H1 (cell line): ENCODE measurements at regions not wholly inside any gene's neighbourhood (a gene's known extent, or its start where the extent isn't known, plus 50 kb on each side); places are given as distances from the start of the nearest gene placed in this dataset.

Source experiments
- CTCF ChIA-PET: fragments of 300-600 bp; sonication (Branson Sonifier 250); formaldehyde crosslinking; loops from one replicate; lab custom pipeline; 2021; ENCODE audit not compliant: partially characterized antibody; lab: Charles Lee
- POLR2A ChIA-PET: fragments of 300-600 bp; sonication (Branson Sonifier 250); formaldehyde crosslinking; loops from one replicate; lab custom pipeline; 2021; ENCODE audit warnings: inconsistent platforms; ENCODE audit not compliant: partially characterized antibody; lab: Charles Lee
- DNase-seq, 2 experiments: peaks; one replicate each; pipeline versions ENCODE4 v3.0.0 to v3.0.0-alpha.2; 2010 to 2022; ENCODE audit warnings: low spot score in 2 of 2, low read depth in 1 of 2, mixed read lengths in 1 of 2
- FAIRE-seq: peaks from 2 replicates; lab custom pipeline; 2011; peaks lifted over from hg19 to GRCh38; lab: Jason Lieb, UNC
- H2AFZ ChIP-seq: 2 replicates; pipeline ENCODE4 v1.8.1; 2012; ENCODE audit warnings: low read length, inconsistent platforms
- H2AK5ac ChIP-seq: 2 replicates; pipeline ENCODE4 v1.6.1; 2013; ENCODE audit warnings: low read depth, low read length
- H2BK120ac ChIP-seq: replicated peaks from 2 replicates; pipeline ENCODE3; 2013; ENCODE audit warnings: low read depth, low read length, inconsistent platforms
- H2BK12ac ChIP-seq: 2 replicates; pipeline ENCODE4 v1.6.1; 2013; ENCODE audit warnings: low read depth, low read length
- H2BK15ac ChIP-seq: 2 replicates; pipeline ENCODE4 v1.6.1; 2013; ENCODE audit warnings: low read length
- H2BK20ac ChIP-seq: 2 replicates; pipeline ENCODE4 v1.6.1; 2013; ENCODE audit warnings: low read length
- H2BK5ac ChIP-seq: 2 replicates; pipeline ENCODE4 v1.6.1; 2013; ENCODE audit warnings: low read depth, low read length
- H3K14ac ChIP-seq: 2 replicates; pipeline ENCODE4 v1.6.1; 2013; ENCODE audit warnings: inconsistent platforms; ENCODE audit not compliant: insufficient read length
- H3K18ac ChIP-seq: 2 replicates; pipeline ENCODE4 v1.6.1; 2013; ENCODE audit warnings: low read length; ENCODE audit errors: extremely low read depth
- H3K23ac ChIP-seq: 2 replicates; pipeline ENCODE4 v1.6.1; 2013; ENCODE audit warnings: inconsistent platforms; ENCODE audit not compliant: insufficient read length
- H3K23me2 ChIP-seq: 2 replicates; pipeline ENCODE4 v1.6.1; 2013; ENCODE audit warnings: low read depth, low read length
- H3K27ac ChIP-seq: 2 replicates; pipeline ENCODE4 v1.6.1; 2011; ENCODE audit warnings: low read depth, low read length, inconsistent platforms
- H3K27me3 ChIP-seq, 4 experiments: replicated peaks in 1 of 4; 1 replicate in 1 of 4; 2 replicates in 3 of 4; pipeline versions ENCODE4 v1.6.1 to v1.8.1; 2011 to 2013; ENCODE audit warnings: low read length in 3 of 4, mild to moderate bottlenecking in 3 of 4, inconsistent platforms in 2 of 4, mixed read lengths in 2 of 4, moderate library complexity in 1 of 4; ENCODE audit not compliant: control insufficient read depth in 3 of 4, insufficient read depth in 3 of 4; ENCODE audit errors: extremely low read depth in 1 of 4
- H3K36me3 ChIP-seq, 4 experiments: 2 replicates each; pipeline versions ENCODE4 v1.6.1 to v1.8.1; 2011 to 2013; ENCODE audit warnings: mild to moderate bottlenecking in 4 of 4, low read length in 3 of 4, moderate library complexity in 2 of 4, control low read depth in 1 of 4, inconsistent platforms in 1 of 4; ENCODE audit not compliant: insufficient read depth in 4 of 4, control insufficient read depth in 2 of 4
- H3K4ac ChIP-seq: replicated peaks from 2 replicates; pipeline ENCODE3; 2013; ENCODE audit warnings: low read length, low read depth, mixed read lengths, inconsistent platforms; ENCODE audit not compliant: insufficient read length
- H3K4me1 ChIP-seq, 4 experiments: replicated peaks in 1 of 4; 1 replicate in 1 of 4; 2 replicates in 3 of 4; pipeline versions ENCODE4 v1.6.1 to v1.8.1; 2011 to 2013; ENCODE audit warnings: low read length in 3 of 4, inconsistent platforms in 2 of 4, mixed read lengths in 1 of 4; ENCODE audit not compliant: insufficient read depth in 4 of 4, control insufficient read depth in 3 of 4
- H3K4me2 ChIP-seq, 2 experiments: 2 replicates each; pipeline versions ENCODE4 v1.6.1 to v1.8.1; 2011 to 2013; ENCODE audit warnings: low read depth in 2 of 2, low read length in 2 of 2, control low read depth in 1 of 2, inconsistent platforms in 1 of 2, mild to moderate bottlenecking in 1 of 2; ENCODE audit not compliant: insufficient read depth in 1 of 2
- H3K4me3 ChIP-seq, 4 experiments: fragments of 200-600, 300-600 bp in 1 of 4; sonication (generic), shearing (Covaris generic), sonication (Bioruptor Twin) in 1 of 4; 2 replicates each; pipeline versions ENCODE4 v1.5.1 to v1.8.1; 2011 to 2016; ENCODE audit warnings: low read length in 4 of 4, low read depth in 3 of 4, control low read depth in 2 of 4, inconsistent platforms in 2 of 4, mild to moderate bottlenecking in 2 of 4, mixed read lengths in 1 of 4, moderate library complexity in 1 of 4; ENCODE audit not compliant: insufficient read depth in 2 of 4; ENCODE audit errors: extremely low read depth in 1 of 4
- H3K56ac ChIP-seq: replicated peaks from 2 replicates; pipeline ENCODE3; 2013; ENCODE audit warnings: low read depth, mild to moderate bottlenecking, mixed read lengths, low read length, inconsistent platforms; ENCODE audit not compliant: insufficient read length
- H3K79me1 ChIP-seq: 2 replicates; pipeline ENCODE4 v1.6.1; 2013; ENCODE audit warnings: low read depth, low read length, control low read depth
- H3K79me2 ChIP-seq, 2 experiments: 2 replicates each; pipeline versions ENCODE4 v1.6.1 to v1.8.1; 2012 to 2013; ENCODE audit warnings: low read length in 2 of 2, mild to moderate bottlenecking in 2 of 2, inconsistent platforms in 1 of 2; ENCODE audit not compliant: insufficient read depth in 2 of 2, control insufficient read depth in 1 of 2
- H3K9ac ChIP-seq, 4 experiments: replicated peaks in 1 of 4; 1 replicate in 1 of 4; 2 replicates in 3 of 4; pipeline versions ENCODE4 v1.6.1 to v1.8.1; 2011 to 2013; ENCODE audit warnings: low read depth in 3 of 4, low read length in 3 of 4, control low read depth in 2 of 4, mild to moderate bottlenecking in 2 of 4, moderate library complexity in 2 of 4, inconsistent platforms in 1 of 4; ENCODE audit errors: extremely low read depth in 1 of 4
- H3K9me3 ChIP-seq, 2 experiments: 2 replicates each; pipeline versions ENCODE4 v1.6.1 to v1.8.1; 2012 to 2013; ENCODE audit warnings: mild to moderate bottlenecking in 2 of 2, moderate library complexity in 2 of 2, control low read depth in 1 of 2, inconsistent platforms in 1 of 2, low read depth in 1 of 2, low read length in 1 of 2, mixed read lengths in 1 of 2; ENCODE audit not compliant: insufficient read depth in 2 of 2
- H4K20me1 ChIP-seq, 2 experiments: replicated peaks in 1 of 2; 2 replicates each; pipeline versions ENCODE3 to v1.8.1; 2011 to 2013; ENCODE audit warnings: inconsistent platforms in 2 of 2, low read length in 2 of 2, mild to moderate bottlenecking in 1 of 2; ENCODE audit not compliant: insufficient read depth in 2 of 2, control insufficient read depth in 1 of 2
- H4K5ac ChIP-seq: 2 replicates; pipeline ENCODE4 v1.6.1; 2013; ENCODE audit warnings: low read length, low read depth, mixed read lengths, inconsistent platforms; ENCODE audit not compliant: insufficient read length
- H4K8ac ChIP-seq: 2 replicates; pipeline ENCODE4 v1.8.0; 2013; ENCODE audit warnings: mild to moderate bottlenecking, moderate library complexity, low read length, inconsistent platforms; ENCODE audit not compliant: insufficient read depth; ENCODE audit errors: extremely low read depth
- H4K91ac ChIP-seq: replicated peaks from 2 replicates; pipeline ENCODE3; 2013; ENCODE audit warnings: low read length, mixed read lengths, inconsistent platforms; ENCODE audit not compliant: insufficient read length
- POLR2AphosphoS5 ChIP-seq: IDR thresholded peaks from 2 replicates; pipeline ENCODE4 v1.6.1; 2011; ENCODE audit warnings: low read depth, low read length

DNA sequence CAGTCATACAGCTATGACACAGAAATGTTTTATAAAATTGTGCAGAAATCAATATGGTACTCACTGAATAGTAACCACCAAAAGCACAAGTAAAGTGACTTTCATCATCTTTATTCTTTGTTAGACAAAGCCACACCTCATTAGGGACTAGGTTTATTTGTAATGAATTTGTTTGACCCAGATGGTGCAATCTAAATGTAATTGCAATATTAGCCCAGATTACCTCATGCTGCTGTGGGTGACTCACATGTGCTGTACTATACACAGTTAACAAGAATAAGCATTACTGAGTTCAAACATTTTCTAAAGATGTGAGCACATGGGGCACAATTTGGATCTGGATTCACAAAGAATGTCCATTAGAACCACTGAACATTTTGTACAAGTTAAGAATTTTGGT lies 759.3 kb upstream of the TYRP1 start:
- H2BK20ac ChIP-seq, result no peak overlapping the region
- H3K18ac ChIP-seq, result no peak overlapping the region
- H3K14ac ChIP-seq, result no peak overlapping the region
- CTCF ChIA-PET, result no interaction called here
- H2AK5ac ChIP-seq, result no peak overlapping the region
- no peak overlapping the region for H3K4ac ChIP-seq
- POLR2A ChIA-PET, result no interaction called here
- no peaks in the 10 kb centered on the region for H3K79me2 ChIP-seq
- no peak overlapping the region for H2BK12ac ChIP-seq
- H3K9ac ChIP-seq, result no peak overlapping the region
- H3K23me2 ChIP-seq, result no peaks in the 10 kb centered on the region
- TF ChIP-seq POLR2AphosphoS5, result no peak
- H4K20me1 ChIP-seq, result no peaks in the 10 kb centered on the region
- no peak overlapping the region for H3K4me2 ChIP-seq
- H2BK120ac ChIP-seq, result no peak overlapping the region
- no peaks in the 10 kb centered on the region for H3K27me3 ChIP-seq
- H3K23ac ChIP-seq, result no peak overlapping the region
- no peak overlapping the region for H4K8ac ChIP-seq
- no peak overlapping the region for H3K27ac ChIP-seq
- peaks cover 0 to 3% of the 10 kb centered on the region in 2 experiments; a peak in 1 of 4 replicates for H3K9me3 ChIP-seq
- no peaks in the 10 kb centered on the region for H3K79me1 ChIP-seq
- no peak for FAIRE-seq
- no peak overlapping the region for H2BK15ac ChIP-seq
- H3K36me3 ChIP-seq, result 0 out of 8 replicates have a peak, but pooled peaks cover 0 to under 1% (median 0%) of the 10 kb centered on the region in 4 experiments
- no peak overlapping the region for H4K91ac ChIP-seq
- H4K5ac ChIP-seq, result no peak overlapping the region
- no peaks in the 10 kb centered on the region for H3K4me1 ChIP-seq
- no peak overlapping the region for H3K56ac ChIP-seq
- no peak overlapping the region for H3K4me3 ChIP-seq
- H2BK5ac ChIP-seq, result no peak overlapping the region
- H2AFZ ChIP-seq, result no peak overlapping the region
- no peak for DNase-seq
